SK-N-MC (cell line): ENCODE measurements at regions not wholly inside any gene's neighbourhood (a gene's known extent, or its start where the extent isn't known, plus 50 kb on each side); places are given as distances from the start of the nearest gene placed in this dataset.

Experiments used
- DNase-seq: peaks from one replicate; pipeline ENCODE4 v3.0.0-alpha.2; 2011; ENCODE audit warnings: low read depth, low spot score
- H3K27ac ChIP-seq: fragments of 200-600 bp; sonication (generic); 2 replicates; pipeline ENCODE4 v1.5.1; 2016; ENCODE audit warnings: mixed run types
- H3K36me3 ChIP-seq: fragments of 200-600 bp; sonication (generic); 2 replicates; pipeline ENCODE4 v1.6.1; 2017; ENCODE audit warnings: antibody characterized with exemption, low read length, mixed read lengths; ENCODE audit not compliant: insufficient read depth
- H3K4me3 ChIP-seq: fragments of 200-600 bp; sonication (generic); 2 replicates; pipeline ENCODE4 v1.5.1; 2016
- H3K9ac ChIP-seq: fragments of 200-600 bp; sonication (generic); 2 replicates; pipeline ENCODE4 v1.8.0; 2017; ENCODE audit warnings: mixed run types, mixed read lengths; ENCODE audit not compliant: insufficient read length
- H3K9me3 ChIP-seq: fragments of 200-600 bp; sonication (generic); 2 replicates; pipeline ENCODE4 v1.6.1; 2017; ENCODE audit warnings: low read depth, mild to moderate bottlenecking, antibody characterized with exemption, low read length, moderate library complexity, mixed read lengths
- EZH2 ChIP-seq: fragments of 200-600 bp; sonication (generic); IDR thresholded peaks from one replicate; pipeline ENCODE4 v1.6.1; 2017; ENCODE audit warnings: antibody characterized with exemption
- FOXP2 ChIP-seq: optimal IDR thresholded peaks from 2 replicates; pipeline ENCODE3; 2011; ENCODE audit warnings: mild to moderate bottlenecking, moderate library complexity; ENCODE audit not compliant: insufficient read depth; ENCODE audit errors: extremely low read length, control extremely low read depth
- POLR2AphosphoS5 ChIP-seq: IDR thresholded peaks from 2 replicates; pipeline ENCODE4 v1.6.1; 2012; ENCODE audit warnings: mild to moderate bottlenecking, low read depth, low read length, borderline replicate concordance

GRCh38 chr2:8408560-8409460, 273.0 kb upstream of the ID2 start:
- no peak for DNase-seq

GRCh38 chr2:8409461-8410260, 272.2 kb upstream of the ID2 start:
- TF ChIP-seq FOXP2: no peak
- Histone ChIP-seq H3K36me3 (no peaks in the 10 kb centered on the region), H3K9me3 (no peaks in the 10 kb centered on the region), H3K27ac (no peak overlapping the region), H3K4me3 (no peak overlapping the region), H3K9ac (no peak overlapping the region)
- no peak for DNase-seq

More at GRCh38 chr2:8408560-8409460, 273.0 kb upstream of the ID2 start:
- Histone ChIP-seq H3K27ac (no peak overlapping the region), H3K9ac (no peak overlapping the region), H3K9me3 (no peaks in the 10 kb centered on the region), H3K4me3 (no peak overlapping the region), H3K36me3 (no peaks in the 10 kb centered on the region)
- TF ChIP-seq POLR2AphosphoS5 (no peak), EZH2 (no peak), FOXP2 (no peak)

- H3K27ac ChIP-seq: peak overlapping the region; percentile 69; the same call in 1 of the 2 replicates
Observed at GRCh38 chr2:8412082-8412481, 269.8 kb upstream of the ID2 start.

GRCh38 chr2:8412586-8412985, 269.3 kb upstream of the ID2 start:
- peak; percentile 62 for DNase-seq
- peak overlapping the region; percentile 69; the same call in 1 of the 2 replicates for H3K27ac ChIP-seq
- no peaks in the 10 kb centered on the region for H3K36me3 ChIP-seq
- no peaks in the 10 kb centered on the region for H3K9me3 ChIP-seq
- TF ChIP-seq FOXP2: no peak
- no peak for TF ChIP-seq EZH2
- 0 out of 2 replicates have a peak overlapping the region, but pooled peaks have one; percentile 5 for H3K4me3 ChIP-seq
- H3K9ac ChIP-seq: no peak overlapping the region

More at GRCh38 chr2:8412082-8412481, 269.8 kb upstream of the ID2 start:
- no peaks in the 10 kb centered on the region for H3K36me3 ChIP-seq
- DNase-seq: no peak
- TF ChIP-seq EZH2: no peak
- TF ChIP-seq FOXP2: no peak
- no peak for TF ChIP-seq POLR2AphosphoS5
- H3K9ac ChIP-seq: no peak overlapping the region
- H3K4me3 ChIP-seq: 0 out of 2 replicates have a peak overlapping the region, but pooled peaks have one; percentile 5
- no peaks in the 10 kb centered on the region for H3K9me3 ChIP-seq

- no peak overlapping the region for H3K27ac ChIP-seq
- no peak for DNase-seq
- TF ChIP-seq POLR2AphosphoS5 (no peak), FOXP2 (no peak), EZH2 (no peak)
- H3K36me3 ChIP-seq: no peaks in the 10 kb centered on the region
- H3K4me3 ChIP-seq: no peak overlapping the region
- H3K9me3 ChIP-seq: no peaks in the 10 kb centered on the region
- H3K9ac ChIP-seq: no peak overlapping the region
Observed at GRCh38 chr2:8413589-8414135, 268.2 kb upstream of the ID2 start.

GRCh38 chr2:8414946-8415879, 266.6 kb upstream of the ID2 start:
- TF ChIP-seq POLR2AphosphoS5: no peak
- H3K4me3 ChIP-seq: no peak overlapping the region
- no peak for DNase-seq
- no peak overlapping the region for H3K9ac ChIP-seq
- H3K36me3 ChIP-seq: no peaks in the 10 kb centered on the region
- H3K27ac ChIP-seq: no peak overlapping the region
- H3K9me3 ChIP-seq: no peaks in the 10 kb centered on the region

- TF ChIP-seq EZH2 (no peak), FOXP2 (no peak), POLR2AphosphoS5 (no peak)
- H3K36me3 ChIP-seq: no peaks in the 10 kb centered on the region
- H3K4me3 ChIP-seq: no peak overlapping the region
- no peak overlapping the region for H3K9ac ChIP-seq
- H3K27ac ChIP-seq: no peak overlapping the region
- DNase-seq: no peak
- no peaks in the 10 kb centered on the region for H3K9me3 ChIP-seq
Observed at GRCh38 chr2:8416001-8416571, 265.8 kb upstream of the ID2 start.
